ENCODE measurements at regions not wholly inside any gene's neighbourhood (a gene's known extent, or its start where the extent isn't known, plus 50 kb on each side); places are given as distances from the start of the nearest gene placed in this dataset.

DNA sequence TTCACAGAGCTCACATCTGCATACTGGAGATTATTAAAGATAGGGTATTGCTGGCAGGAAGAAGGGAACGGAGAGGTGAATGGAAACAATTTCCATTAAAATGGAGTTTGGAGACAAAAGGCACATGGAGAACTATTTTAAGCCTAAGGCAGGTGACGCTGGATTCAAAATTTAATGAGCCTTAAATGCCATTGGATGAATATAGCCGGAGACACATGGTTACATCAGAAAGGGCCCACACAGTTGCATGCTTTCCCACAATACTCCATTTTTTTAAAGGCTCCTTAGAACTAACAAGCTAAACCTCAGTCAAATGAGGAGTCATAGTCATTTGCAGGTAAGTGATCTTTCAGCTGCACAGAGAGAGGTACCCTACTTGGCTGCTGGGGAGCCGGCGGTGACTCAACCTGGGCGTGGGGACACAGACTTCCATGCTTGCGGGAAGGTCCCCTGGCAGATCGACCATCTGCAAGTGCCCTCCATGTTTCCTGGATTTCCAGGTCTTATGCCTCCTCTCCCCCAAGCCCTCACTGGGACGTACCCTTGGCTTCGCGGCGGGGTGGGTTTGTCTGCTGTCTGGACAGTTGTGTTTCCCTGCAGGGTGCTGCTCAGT is 259.2 kb downstream of the CBLN1 start:
- DNase-seq = no peak

DNA sequence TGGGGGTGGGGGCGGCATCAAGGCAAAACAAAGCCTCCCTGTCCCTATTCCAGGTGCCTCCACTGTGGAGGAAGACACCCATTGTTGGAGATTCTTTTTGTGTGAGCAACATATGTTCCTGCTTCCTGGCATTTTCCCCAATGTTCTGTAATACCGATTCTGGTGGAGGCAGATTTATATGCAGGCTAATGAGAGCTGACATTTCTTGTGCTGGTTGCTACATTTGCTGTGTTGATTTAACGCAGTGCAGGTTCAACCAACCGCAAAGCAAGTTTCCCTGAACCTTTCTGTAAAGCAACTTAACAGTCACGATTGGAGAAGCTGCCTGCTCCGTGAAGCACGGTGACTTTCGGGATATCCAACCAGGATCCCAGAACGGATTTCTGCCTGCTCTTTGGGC is 260.5 kb downstream of the CBLN1 start:
- DNase-seq = no peak

DNA sequence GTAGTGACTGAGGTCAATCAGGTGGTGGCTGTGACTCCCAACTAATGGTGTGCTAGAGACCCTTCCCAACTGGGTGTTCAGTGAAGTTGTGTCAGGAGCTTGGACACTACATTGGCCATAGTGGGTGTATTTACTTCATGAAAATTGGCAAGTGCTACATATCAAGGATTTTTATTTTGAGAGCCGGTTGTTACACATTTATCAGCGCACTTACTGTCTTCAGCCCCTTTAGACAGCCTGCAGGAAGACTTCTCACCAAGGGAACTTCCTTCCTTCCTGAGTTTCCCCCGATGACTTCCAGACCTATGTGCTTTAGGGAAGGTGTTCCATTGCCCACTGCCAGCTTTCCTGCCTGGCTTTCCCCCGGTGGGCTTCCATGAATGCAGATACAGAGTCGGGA is 261.2 kb downstream of the CBLN1 start:
- no peak for DNase-seq

DNA sequence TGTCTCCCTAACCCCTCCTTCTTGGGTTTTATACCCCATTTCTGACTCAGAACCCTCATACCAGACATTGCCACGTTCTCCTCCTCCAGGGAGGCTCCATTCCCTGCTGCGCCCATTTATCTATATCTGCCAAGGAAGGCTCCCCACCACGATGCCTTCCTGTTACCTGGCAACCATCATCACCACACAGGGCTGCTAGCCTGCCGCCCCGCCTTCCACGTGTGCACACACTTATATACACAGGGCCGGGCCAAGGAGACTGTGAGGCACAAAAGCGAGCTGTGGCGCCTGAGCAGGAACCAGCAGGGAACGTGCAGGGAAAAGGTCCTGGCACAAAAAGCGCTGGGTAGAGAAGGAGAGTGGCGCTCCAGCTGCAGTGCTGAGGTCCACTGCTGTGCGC is 261.8 kb downstream of the CBLN1 start:
- DNase-seq = no peak

DNA sequence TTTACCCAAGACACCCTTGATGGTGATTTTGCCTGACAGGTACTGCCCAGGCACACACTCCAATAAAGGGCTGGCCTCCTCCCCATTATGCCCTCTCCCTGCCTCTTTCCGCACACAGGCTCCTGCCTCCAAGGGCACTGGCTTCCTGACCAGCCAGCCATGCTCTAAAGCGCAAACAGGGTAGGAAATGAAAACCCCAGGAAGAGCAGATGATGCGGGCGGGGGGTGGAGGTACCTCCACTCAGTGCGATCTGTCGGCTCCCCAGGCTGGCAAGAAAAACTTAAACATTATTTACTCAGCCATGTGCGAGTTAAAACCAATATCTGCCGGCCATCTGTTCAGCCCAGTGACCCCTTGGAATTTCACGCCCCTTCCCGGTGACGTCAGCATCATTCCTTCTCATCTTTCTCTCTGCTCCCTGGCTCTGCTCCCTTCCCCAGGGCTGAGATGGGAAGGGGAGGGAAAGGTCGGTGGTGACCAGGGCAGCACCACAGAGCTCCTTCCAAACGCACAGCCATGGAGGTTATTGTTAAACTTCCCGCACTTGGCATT is 262.5 kb downstream of the CBLN1 start:
- DNase-seq = no peak

DNA sequence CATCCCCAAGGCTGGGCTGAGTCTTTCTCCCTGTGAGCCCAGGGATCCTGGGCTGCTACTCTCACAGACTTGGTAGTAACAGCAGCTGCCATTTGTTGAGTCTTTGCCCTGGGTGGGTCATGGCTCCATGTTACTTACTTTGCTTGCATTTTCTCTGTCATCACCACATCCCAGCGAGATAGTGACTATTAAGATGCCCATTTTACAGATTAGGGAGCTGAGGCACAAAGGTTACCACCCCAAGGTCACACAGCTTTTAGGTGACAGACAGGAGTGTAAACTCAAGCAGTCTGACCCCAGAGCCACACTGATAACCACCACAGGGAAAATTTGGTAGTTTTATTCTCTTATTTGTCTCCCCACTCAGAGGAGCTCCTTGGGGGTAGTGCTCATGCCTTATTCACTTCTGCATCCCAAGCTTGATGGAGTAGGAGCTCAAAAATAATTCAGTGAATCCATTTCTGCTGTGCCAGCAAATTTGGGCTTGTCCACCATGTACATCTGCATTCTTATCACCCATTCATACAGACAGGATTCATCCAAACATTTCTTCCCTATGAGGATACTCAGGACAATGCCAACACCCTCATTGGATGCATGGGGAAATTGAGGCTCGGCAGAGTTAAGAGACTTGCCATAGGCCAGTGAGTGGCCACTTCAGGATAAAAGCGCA is 263.2 kb downstream of the CBLN1 start:
- DNase-seq = no peak

DNA sequence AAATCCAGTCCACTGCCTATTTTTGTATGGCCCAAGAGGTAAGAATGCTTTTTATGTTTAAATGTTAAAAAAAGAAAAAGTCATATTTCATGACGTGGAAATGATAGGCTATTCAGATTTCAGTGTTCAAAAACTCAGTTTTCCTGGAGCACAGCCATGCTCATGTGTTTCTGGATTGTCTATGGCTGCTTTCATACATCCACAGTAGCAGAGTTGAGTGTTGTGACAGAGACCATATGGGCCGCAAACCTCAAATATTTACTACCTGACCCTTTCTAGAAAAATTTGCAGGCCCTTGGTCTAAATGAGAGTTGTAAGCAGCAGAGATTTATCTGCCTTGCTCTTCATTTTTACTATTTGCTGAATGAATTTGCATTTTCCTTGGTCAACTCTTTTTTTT is 264.1 kb downstream of the CBLN1 start:
- no peak for DNase-seq

DNA sequence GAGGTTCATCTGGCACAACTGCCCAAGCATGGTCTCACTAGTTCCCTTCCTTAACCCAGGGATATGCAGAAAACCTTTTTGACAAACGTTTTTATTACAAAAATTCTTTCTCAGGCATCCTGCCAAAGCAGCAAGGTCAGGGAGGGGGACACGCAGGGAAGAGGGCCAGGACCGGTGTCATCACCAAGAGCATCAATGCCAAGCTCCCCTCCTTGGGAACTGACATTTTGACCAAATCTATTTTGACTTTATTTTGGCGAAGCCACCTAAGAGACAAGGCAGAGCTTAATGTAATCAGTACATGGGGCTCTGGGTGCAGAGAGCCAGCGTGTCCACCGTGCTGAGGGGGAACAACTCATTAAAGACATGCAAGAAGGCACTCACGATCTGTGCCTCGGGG is 265.2 kb downstream of the CBLN1 start:
- DNase-seq = no peak

DNA sequence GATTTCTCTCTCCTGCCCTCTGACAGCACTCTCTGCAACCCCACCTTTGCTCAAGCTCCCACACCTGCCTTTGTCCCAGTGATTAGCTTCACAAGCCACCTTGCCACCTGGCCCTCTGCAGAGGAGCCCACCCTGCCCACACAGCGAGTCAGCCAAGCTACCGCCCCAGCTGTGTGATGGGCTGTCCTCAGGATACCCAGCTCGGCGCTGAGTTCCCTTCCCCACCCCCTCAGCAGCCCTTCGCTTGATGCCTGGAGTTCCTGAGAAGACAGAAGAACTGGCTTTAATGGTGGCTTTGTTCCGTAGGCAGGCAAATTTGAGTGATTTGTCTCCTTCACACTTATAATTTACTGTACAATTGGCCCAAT is 266.4 kb downstream of the CBLN1 start:
- no peak for DNase-seq

DNA sequence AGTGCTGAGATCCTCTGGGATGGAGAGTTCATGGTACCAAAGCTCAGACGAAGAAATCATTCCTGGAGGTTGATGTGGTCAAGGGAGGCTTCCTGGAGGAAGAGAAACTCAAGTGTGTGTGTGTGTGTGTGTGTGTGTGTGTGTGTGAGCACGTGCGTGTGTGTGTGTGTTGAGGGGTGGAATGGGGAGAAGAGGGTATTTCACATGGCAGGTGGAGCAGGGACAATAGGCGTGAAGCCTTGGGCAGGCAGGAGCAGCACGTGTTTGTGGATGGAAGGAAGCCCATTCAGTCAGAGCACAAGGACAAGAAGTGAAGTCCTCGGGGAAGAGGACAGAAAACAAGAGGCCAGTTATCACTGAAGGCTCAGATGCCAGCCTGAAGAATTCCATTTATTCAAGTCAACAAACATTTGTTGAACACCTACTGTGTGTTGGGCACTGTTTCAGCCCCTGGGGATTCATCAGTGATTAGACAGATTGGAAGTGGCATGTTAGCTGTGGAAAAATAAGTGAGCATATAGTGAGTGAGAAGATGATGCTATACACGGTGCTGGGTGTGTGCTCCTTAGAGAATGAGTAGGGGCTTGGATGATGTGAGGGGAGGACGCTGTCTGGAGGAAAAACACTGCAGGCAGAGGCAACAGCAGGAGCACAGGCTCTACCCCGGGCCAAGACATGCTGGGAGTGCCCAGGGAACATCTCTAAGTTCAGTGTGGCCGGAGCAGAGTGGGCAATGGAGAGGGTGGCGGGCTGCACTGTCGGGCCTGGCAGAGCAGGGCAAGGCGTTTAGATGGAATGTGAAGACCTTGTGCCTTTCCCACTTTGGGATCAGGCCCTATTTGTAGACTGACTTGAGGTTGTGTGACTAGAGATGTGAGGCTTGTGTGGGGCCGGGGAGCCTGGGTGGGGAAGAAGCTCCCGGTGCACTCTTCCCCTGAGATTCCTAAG is 267.1 kb downstream of the CBLN1 start:
- DNase-seq = no peak

DNA sequence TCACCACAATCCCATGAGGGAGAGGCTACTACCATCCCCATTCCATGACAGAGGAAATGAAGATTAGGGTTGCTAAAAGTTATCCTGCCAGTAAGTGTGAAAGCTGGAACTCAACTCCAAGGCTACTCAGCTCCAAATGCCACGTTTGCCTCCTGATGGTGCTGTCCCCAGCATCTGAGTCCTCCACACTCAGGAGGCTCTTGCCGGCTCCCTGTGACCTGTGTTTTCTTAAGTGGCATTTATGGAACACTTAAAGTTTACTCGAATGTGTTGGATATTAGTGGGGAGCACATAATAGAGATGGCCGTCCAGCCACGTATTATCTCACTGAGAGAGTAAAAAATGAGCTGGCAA is 267.9 kb downstream of the CBLN1 start:
- DNase-seq = no peak

DNA sequence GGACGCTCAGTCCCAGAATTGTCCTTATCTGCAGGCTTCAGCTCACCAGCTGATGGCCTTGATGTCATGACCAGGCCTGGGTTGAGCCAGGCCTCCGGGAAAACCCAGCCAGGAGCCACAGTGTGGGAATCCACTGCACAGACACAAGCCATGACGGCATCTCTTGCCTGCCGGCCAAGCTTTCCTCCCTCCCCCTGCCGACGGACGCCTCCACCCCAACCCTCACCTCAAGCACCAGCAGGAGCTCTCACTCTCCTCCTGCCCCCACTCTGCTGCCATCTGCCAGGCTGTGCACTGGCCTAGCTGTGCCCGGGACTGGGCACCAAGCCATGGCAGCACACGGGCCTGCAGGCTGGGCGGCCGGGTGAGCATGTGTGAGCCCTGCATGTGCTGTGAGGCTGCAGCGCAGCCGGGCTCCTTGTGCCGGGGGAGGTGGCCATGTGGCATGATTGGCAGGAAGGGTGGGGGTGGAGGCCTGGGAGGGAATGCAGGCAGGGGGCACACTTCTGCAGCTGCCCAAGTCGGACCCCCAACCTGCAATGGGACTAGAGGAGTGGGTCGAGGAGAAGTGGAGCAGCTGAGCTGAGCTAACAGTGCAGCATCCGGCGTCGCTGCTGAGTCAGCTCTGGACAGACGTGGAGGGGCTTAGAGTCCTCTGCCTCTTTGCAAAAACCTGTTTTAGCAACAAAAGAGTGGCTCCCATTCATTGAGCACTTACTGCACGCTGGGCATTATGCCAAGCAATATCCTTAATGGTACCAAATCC is 268.5 kb downstream of the CBLN1 start:
- DNase-seq = no peak

DNA sequence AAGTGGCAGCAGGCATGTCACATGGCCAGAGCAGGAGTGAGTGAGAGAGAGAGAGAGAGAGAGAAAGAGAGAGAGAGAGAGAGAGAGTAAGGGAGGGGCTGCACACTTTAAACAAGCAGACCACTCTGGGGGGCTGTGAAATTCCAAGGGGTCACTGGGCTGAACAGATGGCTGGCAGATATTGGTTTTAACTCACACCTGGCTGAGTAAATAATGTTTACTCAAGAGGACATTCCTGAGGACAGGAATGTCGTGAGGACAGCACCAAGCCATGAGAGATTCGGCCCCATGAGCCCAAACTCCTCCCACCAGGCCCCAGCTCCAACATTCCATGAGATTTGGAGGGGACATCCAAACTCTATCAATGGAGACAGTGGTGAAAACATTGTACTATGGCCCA is 269.7 kb downstream of the CBLN1 start:
- no peak for DNase-seq

DNA sequence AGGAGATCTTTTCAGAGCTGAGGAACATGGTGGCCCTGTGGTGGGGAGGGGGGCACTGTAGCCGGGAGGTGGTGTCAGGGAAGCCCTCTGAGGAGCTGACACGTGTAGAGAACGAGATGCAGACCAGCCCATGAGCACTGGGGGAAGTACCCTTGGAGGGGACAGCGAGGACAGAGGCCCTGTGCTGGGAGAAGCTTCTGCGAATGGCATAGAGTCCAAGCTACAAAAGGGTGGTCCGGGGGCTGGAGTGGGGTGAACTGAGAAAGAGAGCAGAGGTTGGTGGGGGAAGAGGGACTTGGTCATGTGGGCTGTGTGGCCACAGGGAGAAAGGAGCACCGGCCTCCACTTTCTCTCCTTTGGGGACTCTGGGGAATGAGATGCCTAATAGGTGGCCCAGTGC is 270.8 kb downstream of the CBLN1 start:
- no peak for DNase-seq

DNA sequence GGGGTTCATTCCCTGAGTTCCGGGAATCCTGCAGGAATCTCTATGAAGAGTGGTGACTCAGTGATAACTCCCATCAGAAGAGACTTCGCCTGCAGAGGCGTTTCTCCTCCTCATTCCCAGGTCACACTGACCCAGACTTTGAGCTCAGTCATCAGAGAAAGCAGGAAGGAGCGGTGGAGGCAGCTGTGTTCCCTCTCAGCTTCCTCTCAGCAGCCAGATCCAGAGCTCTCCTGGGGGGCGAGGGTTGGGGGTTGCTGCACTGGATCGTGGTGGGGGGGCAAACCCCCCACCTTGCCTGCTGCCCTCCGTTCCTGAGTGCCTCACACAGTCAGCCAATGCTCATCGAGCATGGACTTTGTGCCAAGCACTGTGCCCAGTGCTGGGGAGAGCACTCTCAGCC is 271.2 kb downstream of the CBLN1 start:
- no peak for DNase-seq

DNA sequence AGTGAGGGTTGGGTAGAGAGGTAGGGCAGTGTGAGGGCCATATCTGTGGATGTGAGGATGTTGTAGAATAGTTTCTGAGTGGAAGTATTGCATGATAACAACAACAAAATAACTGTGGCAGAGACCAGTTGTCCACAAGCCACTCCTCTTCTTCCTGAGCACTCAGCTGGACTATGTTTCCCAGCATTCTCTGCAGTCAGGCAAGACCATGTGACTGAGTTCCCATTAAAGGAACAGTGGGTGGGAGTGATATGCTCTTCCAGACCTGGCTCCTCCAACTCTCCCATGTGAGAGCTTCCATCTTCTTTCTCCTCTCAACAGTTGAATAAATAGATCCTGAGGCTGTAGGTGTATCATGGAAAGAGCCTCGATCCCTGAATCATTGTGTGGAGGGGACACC is 272.4 kb downstream of the CBLN1 start:
- DNase-seq = no peak

DNA sequence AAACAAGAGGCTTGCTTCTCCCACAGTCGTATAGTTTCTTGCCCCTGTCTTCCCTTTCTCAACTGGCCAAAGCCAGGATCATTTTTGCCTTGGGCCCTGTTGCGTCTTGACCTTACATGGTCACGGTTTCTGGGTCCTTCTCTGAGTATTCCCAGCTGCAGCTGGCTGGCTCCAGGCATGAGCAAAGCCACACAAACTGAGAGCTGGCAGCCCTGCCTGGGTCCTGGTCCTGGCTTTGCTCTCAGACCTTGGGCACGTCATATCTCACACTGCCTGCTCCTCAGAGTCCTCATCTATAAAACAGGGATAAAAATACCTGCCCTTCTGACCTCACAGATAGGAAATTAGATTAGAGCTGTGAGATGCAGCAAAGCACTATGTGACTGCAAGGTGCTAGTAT is 277.6 kb downstream of the CBLN1 start:
- DNase-seq = no peak

DNA sequence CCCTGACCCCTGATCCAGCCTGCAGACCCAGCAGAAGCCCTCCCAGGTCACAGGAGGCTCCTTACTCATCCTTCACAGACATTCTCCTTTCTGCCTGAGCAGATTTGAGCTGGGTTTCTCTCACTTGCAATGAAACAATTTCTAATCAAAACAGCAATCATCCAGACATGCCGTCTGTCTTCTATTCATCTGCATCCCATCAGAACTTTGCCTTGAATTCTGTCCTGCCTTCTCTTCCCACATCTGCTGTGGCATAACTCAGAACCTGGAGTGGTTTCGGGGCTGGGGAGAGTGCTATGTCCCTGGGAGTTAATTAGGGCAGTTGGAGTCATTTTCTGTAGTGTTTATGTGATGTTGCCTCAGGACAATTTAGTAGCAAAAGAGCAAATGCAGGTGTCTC is 278.6 kb downstream of the CBLN1 start:
- DNase-seq = no peak

DNA sequence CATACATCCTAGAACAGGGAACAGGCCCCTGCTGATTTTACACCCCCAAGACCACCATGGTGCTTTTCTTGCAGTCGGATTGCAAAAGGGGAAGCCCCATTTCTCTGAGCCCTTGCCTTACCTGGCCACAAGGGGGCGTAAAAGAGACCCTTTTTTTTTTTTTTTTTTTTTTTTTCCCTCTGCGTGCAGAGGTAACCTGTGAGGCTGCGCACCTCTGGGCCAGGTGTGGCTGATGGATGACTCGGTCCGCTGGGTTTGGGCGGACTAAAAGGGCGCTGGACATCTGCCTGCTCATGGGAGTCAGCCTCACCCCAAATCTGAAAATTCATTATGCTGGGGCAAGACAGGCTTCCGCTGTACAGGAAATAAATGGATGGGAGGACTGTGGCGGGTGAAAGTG is 281.0 kb downstream of the CBLN1 start:
- no peak for DNase-seq

DNA sequence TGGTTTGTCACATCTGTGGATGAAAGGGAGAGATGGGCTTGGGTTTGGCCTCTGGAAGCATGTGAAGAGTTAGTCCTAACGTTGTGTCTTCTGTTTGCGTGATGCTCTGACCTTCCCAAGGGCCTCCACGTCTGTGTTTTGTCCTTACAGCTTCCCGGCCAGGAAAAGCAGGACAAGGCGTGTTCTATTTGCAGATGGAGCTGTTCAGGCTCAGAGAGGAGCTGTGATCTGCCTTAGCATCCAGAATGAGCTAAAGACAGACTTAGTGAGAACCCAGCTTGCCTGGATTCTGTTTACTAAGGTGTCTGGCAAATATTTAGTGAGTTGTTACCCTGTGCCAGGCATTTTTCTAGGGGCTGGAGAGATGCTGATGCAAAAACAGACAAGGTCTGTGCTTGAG is 282.1 kb downstream of the CBLN1 start:
- DNase-seq = no peak

DNA sequence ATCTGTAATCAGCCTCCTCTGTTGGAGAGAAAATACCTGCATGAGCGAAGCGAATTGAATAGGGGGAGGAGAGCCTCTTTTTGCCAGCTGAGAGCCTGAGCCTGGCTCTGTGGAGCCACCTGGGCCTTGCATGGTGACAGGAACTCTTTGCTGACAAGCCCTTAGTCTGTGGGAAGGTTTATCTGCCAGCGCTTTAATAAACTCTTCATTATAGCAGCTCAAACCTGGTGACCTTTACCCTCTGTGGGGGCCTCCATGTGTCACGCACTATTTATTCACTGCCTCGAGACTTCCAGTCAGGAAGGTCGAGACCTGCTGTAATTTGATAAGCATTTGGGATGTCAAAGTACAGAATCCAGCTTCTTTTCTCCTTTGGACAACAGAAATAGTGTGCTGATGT is 282.6 kb downstream of the CBLN1 start:
- DNase-seq = no peak

DNA sequence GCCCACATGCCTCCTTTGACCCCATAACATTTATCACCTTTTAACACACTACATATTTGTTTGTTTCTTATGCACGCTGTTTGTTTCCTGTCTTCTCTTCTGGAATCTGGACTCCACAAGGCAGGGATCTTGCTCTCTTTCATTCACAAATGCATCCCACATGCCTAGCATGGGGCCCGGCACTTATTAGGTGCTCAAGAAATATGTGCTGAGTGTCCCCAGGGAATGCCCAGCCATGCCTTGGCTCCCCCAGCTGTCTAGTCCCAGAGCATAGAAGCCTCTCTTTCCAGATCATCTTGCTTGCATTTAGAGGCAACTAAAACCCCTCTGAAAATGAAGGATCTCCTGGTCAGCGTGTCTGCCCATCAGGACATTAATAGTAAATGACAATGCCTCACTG is 283.7 kb downstream of the CBLN1 start:
- no peak for DNase-seq

DNA sequence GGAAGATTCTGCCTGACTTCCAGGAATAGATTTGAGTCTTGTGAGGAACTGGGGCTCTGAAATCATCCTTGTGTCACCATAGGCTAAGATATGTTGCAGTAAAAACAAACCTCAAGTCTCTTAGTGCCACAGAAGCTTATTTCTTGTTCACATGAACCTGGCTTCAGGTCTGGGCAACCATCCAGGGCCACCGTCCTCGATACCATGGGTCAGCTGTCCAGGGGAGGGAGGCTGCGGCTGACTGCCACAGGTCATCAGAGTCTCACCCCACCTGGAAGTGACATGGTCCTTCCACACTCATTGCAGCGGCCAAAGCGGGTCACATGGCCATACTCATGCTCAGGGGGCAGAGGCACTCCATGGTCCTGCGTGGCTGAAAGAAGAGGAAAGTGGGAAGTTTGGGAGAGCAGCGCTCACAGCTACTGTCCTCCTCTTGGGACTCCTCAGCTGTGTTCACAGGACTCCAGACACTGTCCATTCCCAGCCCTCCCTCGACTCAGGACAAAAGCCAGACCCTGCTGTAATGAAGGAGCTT is 284.5 kb downstream of the CBLN1 start:
- DNase-seq = no peak

All from inflammatory macrophage (primary cell).